HUES64 (cell line): ENCODE measurements at regions not wholly inside any gene's neighbourhood (a gene's known extent, or its start where the extent isn't known, plus 50 kb on each side); places are given as distances from the start of the nearest gene placed in this dataset.
"Not testable (repeated sequence)": the region's sequence is repeated elsewhere in the genome, so short reads cannot be mapped to it uniquely, and the experiment has no call there.

Experiments
- H3K27ac ChIP-seq: 2 replicates; pipeline ENCODE4 v1.7.0; 2013; ENCODE audit warnings: low read depth, low read length, inconsistent platforms
- H3K27me3 ChIP-seq: 2 replicates; pipeline ENCODE4 v1.6.1; 2013; ENCODE audit warnings: mild to moderate bottlenecking, low read length; ENCODE audit not compliant: insufficient read depth
- H3K36me3 ChIP-seq: 2 replicates; pipeline ENCODE4 v1.6.1; 2013; ENCODE audit warnings: mild to moderate bottlenecking, low read length; ENCODE audit not compliant: insufficient read depth
- H3K4me1 ChIP-seq: 2 replicates; pipeline ENCODE4 v1.6.1; 2013; ENCODE audit warnings: mild to moderate bottlenecking, low read length, moderate library complexity; ENCODE audit not compliant: insufficient read depth
- H3K4me3 ChIP-seq: 2 replicates; pipeline ENCODE4 v1.5.1; 2013; ENCODE audit warnings: mild to moderate bottlenecking, low read length, moderate library complexity
- H3K9ac ChIP-seq: 2 replicates; pipeline ENCODE4 v1.6.1; 2013; ENCODE audit warnings: mild to moderate bottlenecking, low read depth, low read length
- H3K9me3 ChIP-seq: 2 replicates; pipeline ENCODE4 v1.6.1; 2013; ENCODE audit warnings: low read depth, low read length; ENCODE audit not compliant: insufficient read depth
- WGBS: fragments of 150-250, 120-280 bp; methylation state at CpG from one replicate; pipeline ENCODE4 v1.1.7; 2013; ENCODE audit warnings: missing lambda C conversion rate; 5-methylcytosine and 5-hydroxymethylcytosine counted together

GRCh38 chr17:36695710-36696109 is 94.3 kb downstream of the MRM1 start:
- H3K36me3 ChIP-seq, H3K27ac ChIP-seq, H3K4me1 ChIP-seq, H3K9me3 ChIP-seq, H3K4me3 ChIP-seq, H3K9ac ChIP-seq: not testable (repeated sequence)
- 97% methylated on average over 5 of the region's 6 CpGs for WGBS
- H3K27me3 ChIP-seq: peaks cover 18% of the 10 kb centered on the region; the same call in 1 of the 2 replicates

GRCh38 chr17:36696805-36697204 is 95.4 kb downstream of the MRM1 start:
- H3K27ac ChIP-seq: no peak overlapping the region
- peaks cover 27% of the 10 kb centered on the region for H3K27me3 ChIP-seq
- H3K9ac ChIP-seq: no peak overlapping the region
- no peak overlapping the region for H3K4me3 ChIP-seq
- 28% methylated on average over 1 of the region's 1 CpG for WGBS
- H3K36me3 ChIP-seq: no peaks in the 10 kb centered on the region
- H3K4me1 ChIP-seq: peaks cover 7% of the 10 kb centered on the region
- H3K9me3 ChIP-seq: no peaks in the 10 kb centered on the region

- Histone ChIP-seq H3K27ac (no peak overlapping the region), H3K4me1 (peaks cover 5% of the 10 kb centered on the region; the same call in 1 of the 2 replicates)
- WGBS: 46% methylated on average over 9 of the region's 16 CpGs
Observed at GRCh38 chr17:36697903-36698530, 96.6 kb downstream of the MRM1 start.

GRCh38 chr17:36701429-36702099 is 100.2 kb downstream of the MRM1 start:
- Histone ChIP-seq H3K9ac (no peak overlapping the region), H3K4me3 (no peak overlapping the region), H3K4me1 (peaks cover 5% of the 10 kb centered on the region; the same call in 1 of the 2 replicates), H3K9me3 (no peaks in the 10 kb centered on the region), H3K27me3 (peaks cover 66% of the 10 kb centered on the region), H3K27ac (no peak overlapping the region), H3K36me3 (no peaks in the 10 kb centered on the region)
- whole genome bisulfite sequencing: 77% methylated on average over 13 of the region's 13 CpGs

More at GRCh38 chr17:36697903-36698530, 96.6 kb downstream of the MRM1 start:
- Histone ChIP-seq H3K36me3 (no peaks in the 10 kb centered on the region), H3K9ac (no peak overlapping the region), H3K4me3 (no peak overlapping the region), H3K27me3 (peaks cover 39% of the 10 kb centered on the region), H3K9me3 (no peaks in the 10 kb centered on the region)

- WGBS: 92% methylated on average over 1 of the region's 1 CpG
- no peaks in the 10 kb centered on the region for H3K36me3 ChIP-seq
- no peak overlapping the region for H3K27ac ChIP-seq
- H3K4me3 ChIP-seq: no peak overlapping the region
- no peaks in the 10 kb centered on the region for H3K9me3 ChIP-seq
- peaks cover 66% of the 10 kb centered on the region for H3K27me3 ChIP-seq
- H3K9ac ChIP-seq: no peak overlapping the region
- H3K4me1 ChIP-seq: no peaks in the 10 kb centered on the region
Observed at GRCh38 chr17:36702636-36703035, 101.3 kb downstream of the MRM1 start.

GRCh38 chr17:36703860-36704266 is 102.5 kb downstream of the MRM1 start:
- H3K4me1 ChIP-seq: no peaks in the 10 kb centered on the region
- H3K36me3 ChIP-seq: no peaks in the 10 kb centered on the region
- no peak overlapping the region for H3K27ac ChIP-seq
- H3K9me3 ChIP-seq: no peaks in the 10 kb centered on the region
- 5% methylated on average over 36 of the region's 36 CpGs for WGBS
- peak overlapping the region; percentile 39 for H3K4me3 ChIP-seq
- no peak overlapping the region for H3K9ac ChIP-seq
- peaks cover 65% of the 10 kb centered on the region for H3K27me3 ChIP-seq

- Histone ChIP-seq H3K4me1 (no peaks in the 10 kb centered on the region), H3K27me3 (peaks cover 50% of the 10 kb centered on the region), H3K36me3 (no peaks in the 10 kb centered on the region), H3K27ac (no peak overlapping the region), H3K9ac (no peak overlapping the region), H3K4me3 (no peak overlapping the region), H3K9me3 (no peaks in the 10 kb centered on the region)
- WGBS: 86% methylated on average over 9 of the region's 9 CpGs
Observed at GRCh38 chr17:36705283-36705795, 104.0 kb downstream of the MRM1 start.

- no peak overlapping the region for H3K27ac ChIP-seq
- peaks cover 44% of the 10 kb centered on the region for H3K27me3 ChIP-seq
- H3K9me3 ChIP-seq: no peaks in the 10 kb centered on the region
- H3K36me3 ChIP-seq: no peaks in the 10 kb centered on the region
- H3K4me1 ChIP-seq: no peaks in the 10 kb centered on the region
- H3K9ac ChIP-seq: no peak overlapping the region
- 59% methylated on average over 15 of the region's 15 CpGs for WGBS
- no peak overlapping the region for H3K4me3 ChIP-seq
Observed at GRCh38 chr17:36705874-36706731, 104.7 kb downstream of the MRM1 start.

- no peaks in the 10 kb centered on the region for H3K36me3 ChIP-seq
- H3K9me3 ChIP-seq: no peaks in the 10 kb centered on the region
- H3K27ac ChIP-seq: no peak overlapping the region
- H3K9ac ChIP-seq: no peak overlapping the region
- 100% methylated on average over 2 of the region's 3 CpGs for WGBS
- H3K27me3 ChIP-seq: peaks cover 28% of the 10 kb centered on the region
- H3K4me1 ChIP-seq: no peaks in the 10 kb centered on the region
- no peak overlapping the region for H3K4me3 ChIP-seq
Observed at GRCh38 chr17:36707904-36708303, 106.5 kb downstream of the MRM1 start.

- no peak overlapping the region for H3K27ac ChIP-seq
- H3K9me3 ChIP-seq: no peaks in the 10 kb centered on the region
- H3K36me3 ChIP-seq: no peaks in the 10 kb centered on the region
- H3K4me1 ChIP-seq: no peaks in the 10 kb centered on the region
- no peak overlapping the region for H3K9ac ChIP-seq
- H3K4me3 ChIP-seq: no peak overlapping the region
- 91% methylated on average over 6 of the region's 6 CpGs for WGBS
- no peaks in the 10 kb centered on the region for H3K27me3 ChIP-seq
Observed at GRCh38 chr17:36714789-36715188, 113.4 kb downstream of the MRM1 start.

- no peaks in the 10 kb centered on the region for H3K9me3 ChIP-seq
- no peaks in the 10 kb centered on the region for H3K27me3 ChIP-seq
- H3K9ac ChIP-seq: no peak overlapping the region
- no peak overlapping the region for H3K4me3 ChIP-seq
- H3K27ac ChIP-seq: no peak overlapping the region
- H3K36me3 ChIP-seq: no peaks in the 10 kb centered on the region
- no peaks in the 10 kb centered on the region for H3K4me1 ChIP-seq
- 88% methylated on average over 7 of the region's 7 CpGs for WGBS
Observed at GRCh38 chr17:36715951-36716350, 114.6 kb downstream of the MRM1 start.
